NCI-H1436 (cell line): ENCODE measurements at regions not wholly inside any gene's neighbourhood (a gene's known extent, or its start where the extent isn't known, plus 50 kb on each side); places are given as distances from the start of the nearest gene placed in this dataset.

Experiments used
- DNase-seq: peaks from one replicate; lab custom pipeline; 2025; lab: John Stamatoyannopoulos, UW

GRCh38 chr21:16072737-16073136 is 343.0 kb downstream of the USP25 start:
- no peak for DNase-seq

GRCh38 chr21:16073586-16073985 is 343.8 kb downstream of the USP25 start:
- no peak for DNase-seq

- no peak for DNase-seq
Measured at GRCh38 chr21:16074950-16075489, 345.2 kb downstream of the USP25 start.

DNA sequence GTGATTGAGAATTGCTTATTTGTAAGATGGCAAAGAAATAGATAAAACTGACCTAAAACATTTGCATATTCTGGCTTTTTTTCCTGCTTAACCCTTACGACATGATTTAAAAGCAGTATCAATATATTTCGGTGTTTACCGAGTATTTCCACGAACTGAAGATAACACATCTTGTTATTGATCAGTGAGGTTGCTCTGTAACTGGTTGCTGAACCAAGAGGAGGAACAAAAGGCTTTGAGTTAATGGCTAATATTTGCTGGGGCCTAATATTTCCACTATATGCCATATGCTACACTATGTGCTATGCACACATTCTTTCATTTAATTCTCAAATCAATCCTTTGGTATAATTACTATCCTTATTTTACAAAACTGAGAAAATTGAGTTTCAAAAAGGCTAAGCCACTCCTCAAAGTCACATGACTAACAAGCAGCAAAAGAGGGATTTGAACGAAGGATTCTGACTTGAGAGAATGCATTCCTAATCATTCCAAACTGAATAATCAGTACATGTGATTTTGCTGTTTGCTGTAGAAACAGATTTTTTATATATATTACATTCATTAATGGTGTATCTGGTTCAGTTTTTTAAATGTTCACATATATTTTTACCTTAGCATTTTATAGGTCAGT is 346.0 kb downstream of the USP25 start:
- DNase-seq, result no peak

- DNase-seq, result no peak
Measured at GRCh38 chr21:16076465-16076864, 346.7 kb downstream of the USP25 start.

DNA sequence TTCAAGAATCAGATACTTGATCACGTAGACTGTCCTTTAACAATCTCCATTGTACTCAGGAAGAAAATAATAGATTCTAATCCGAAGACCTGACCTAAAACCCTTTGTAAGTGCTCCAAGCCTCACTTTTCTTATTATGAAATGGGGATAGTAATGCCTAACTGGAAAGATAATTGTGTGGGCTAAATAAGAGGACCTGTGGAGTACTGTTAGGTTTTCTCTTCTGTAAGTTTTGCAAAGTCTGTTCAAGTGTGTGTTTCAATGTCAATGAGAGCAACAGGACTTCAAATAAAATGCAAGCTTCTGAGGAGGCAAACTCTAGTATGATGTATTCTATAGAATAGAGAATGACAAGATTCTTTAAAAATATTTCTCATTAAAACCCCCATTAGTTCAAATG is 348.6 kb downstream of the USP25 start:
- DNase-seq, result no peak

- DNase-seq, result no peak
Measured at GRCh38 chr21:16079830-16080229, 350.0 kb downstream of the USP25 start.

GRCh38 chr21:16081304-16081703 is 351.5 kb downstream of the USP25 start:
- DNase-seq, result no peak

- DNase-seq, result peak; percentile 8
Measured at GRCh38 chr21:16082038-16082816, 352.4 kb downstream of the USP25 start.

DNA sequence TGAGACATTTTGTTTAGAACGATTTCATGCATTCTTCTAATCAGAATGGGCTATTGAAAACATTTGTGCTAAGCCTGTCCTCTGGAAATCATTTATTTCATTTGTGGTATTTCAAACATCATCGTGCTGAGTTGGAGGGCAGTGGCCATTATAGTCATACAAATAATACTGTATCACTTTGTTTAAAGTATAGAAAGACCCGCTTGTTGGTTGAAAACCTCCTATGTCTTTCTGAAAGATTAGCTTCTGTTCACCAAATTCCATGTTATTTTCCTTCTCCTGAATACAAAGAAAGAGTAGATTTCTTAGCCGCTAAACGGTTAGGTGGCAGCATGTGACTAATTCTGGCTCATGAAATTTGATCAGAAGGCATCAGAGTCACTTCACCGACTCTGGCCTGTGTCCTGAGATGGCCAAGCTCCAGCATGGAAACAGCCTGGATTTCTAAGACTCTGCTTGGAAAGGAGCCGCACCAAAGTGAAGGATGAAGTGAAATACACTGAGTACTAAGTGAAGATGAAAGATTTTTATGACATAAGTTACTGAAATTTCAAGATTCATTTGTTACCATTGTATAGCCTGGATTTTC is 355.1 kb downstream of the USP25 start:
- no peak for DNase-seq

DNA sequence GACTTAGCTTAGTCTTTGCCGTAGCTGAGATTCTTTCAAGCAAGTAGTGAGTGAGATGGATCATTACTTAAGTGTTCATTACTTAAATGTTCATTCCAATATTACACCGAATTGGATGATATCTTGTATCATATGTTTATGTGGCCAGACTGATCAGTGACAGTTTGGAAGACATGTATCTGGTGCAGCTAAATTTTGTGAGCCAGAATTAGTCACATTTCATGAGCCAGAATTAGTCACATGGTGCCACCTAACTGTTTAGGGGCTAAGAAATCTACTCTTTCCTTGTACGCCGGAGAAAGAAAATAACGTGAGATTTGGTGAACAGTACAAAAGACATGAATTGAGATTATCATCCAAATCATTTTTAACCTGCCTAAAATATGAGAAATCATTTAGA is 355.6 kb downstream of the USP25 start:
- no peak for DNase-seq

DNA sequence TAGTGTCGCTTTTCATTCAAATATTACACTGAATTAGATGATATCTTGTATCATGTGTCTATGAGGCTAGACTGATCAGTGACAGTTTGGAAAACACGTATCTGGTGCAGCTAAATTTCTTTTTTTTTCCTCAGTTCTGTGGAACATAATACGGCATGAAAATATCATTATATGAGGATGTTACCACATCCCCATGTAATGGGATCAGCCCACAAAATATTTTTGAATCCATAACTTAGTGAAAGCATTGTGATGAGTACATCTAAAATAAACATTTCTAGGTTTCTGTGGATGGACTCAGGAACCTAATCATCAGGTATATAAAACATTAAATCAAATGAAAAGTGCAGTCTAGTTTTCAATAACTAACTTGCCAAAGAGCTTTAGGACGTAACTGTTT is 356.3 kb downstream of the USP25 start:
- DNase-seq, result no peak

DNA sequence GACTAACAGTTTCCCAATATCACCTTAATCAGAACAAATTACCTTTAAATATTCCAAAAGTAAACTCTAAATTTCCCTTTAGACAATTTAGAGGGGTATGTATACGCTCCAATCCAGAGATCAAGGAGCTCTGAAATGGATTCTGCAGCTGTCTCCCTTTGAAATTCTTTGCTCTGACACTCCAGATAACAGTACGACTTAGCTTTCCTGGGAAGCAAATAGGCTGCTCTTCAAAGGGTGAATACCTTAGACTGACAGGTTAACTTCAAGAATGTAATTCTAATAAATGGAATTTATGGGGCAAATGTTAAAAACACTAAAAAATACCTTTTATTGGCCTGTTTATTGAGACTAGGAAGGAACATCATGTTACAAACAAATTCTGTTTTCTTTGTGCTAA is 357.2 kb downstream of the USP25 start:
- no peak for DNase-seq

DNA sequence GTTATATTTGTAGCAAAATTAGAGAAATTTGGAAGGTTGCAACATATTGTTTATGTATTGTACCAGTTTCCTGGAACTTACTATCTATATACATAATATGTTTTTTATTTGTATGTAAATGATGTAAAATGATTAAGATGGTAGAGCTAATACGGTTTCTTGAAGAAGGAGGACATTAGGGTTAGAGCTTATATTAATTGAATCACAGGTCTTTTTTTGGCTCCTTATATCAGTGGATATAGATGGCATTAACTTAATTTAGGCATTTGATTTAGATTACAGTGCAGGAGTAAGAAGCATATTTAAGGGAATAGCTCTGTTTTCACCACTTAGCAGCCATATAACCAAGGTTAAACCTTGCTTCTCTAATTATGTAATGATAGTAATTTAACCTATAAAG is 357.7 kb downstream of the USP25 start:
- no peak for DNase-seq

DNA sequence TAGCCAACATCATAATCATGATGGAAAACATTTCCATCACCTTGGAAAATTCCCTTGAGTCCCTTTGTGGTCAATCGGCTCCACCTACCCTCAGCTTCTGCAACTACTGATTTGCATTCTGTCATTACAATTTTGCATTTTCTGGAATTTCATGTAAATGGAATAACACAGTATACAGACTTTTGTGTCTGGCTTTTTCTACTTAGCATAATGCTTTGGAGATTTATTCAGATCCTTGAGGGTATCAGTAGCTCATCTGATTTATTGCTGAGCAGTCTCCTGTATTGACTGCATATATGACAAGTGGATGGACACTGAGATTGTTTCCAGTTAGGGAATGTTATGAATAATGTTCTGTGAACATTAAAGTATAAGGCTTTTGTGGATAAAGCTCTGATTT is 358.3 kb downstream of the USP25 start:
- DNase-seq, result no peak

GRCh38 chr21:16095005-16095404 is 365.2 kb downstream of the USP25 start:
- no peak for DNase-seq

DNA sequence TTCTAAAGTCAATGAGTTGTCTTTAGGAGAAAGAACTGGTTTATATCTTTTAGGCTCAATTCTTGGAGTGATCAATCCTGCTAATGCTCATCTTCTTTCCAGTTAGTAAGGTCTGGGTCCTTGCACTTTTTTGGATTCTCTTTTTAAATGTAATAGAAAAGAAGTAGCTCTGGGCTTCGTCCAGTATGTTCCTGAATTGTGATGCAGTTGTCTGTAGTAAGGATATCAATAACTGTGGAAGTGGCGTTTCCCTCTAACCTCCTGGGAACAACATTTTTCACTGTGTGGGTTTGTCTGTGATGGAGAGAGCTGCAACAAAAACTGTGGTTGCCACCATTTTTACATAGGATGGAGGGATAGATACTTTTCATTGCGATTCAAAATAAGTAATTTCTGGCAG is 367.2 kb downstream of the USP25 start:
- no peak for DNase-seq

- DNase-seq, result no peak
Measured at GRCh38 chr21:16102113-16102512, 372.3 kb downstream of the USP25 start.

DNA sequence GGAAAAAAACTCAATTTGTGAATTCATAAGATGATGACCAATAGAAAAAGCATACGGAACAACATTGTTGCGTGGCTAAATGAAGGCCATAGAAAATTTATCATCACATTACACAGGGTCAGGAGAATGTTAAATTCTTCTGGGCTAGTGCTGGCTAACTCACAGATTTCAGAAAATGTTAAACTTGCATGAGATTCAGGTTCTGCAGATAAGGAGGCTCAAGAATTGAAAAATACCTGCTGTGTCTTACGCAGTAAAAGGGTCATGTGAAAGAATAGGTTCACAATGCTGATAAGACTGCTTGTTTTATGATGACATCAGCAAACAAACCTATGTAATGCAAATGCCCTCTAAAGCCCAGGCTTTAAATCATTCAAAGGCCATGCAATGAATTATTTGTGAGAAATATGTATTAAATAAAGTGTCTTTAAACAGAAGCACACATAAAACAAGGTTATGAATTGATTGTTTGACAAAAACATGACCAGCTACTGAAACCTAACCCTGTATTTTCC is 378.8 kb downstream of the USP25 start:
- no peak for DNase-seq

- no peak for DNase-seq
Measured at GRCh38 chr21:16113052-16113715, 383.4 kb downstream of the USP25 start.

- no peak for DNase-seq
Measured at GRCh38 chr21:16115461-16115860, 385.7 kb downstream of the USP25 start.

GRCh38 chr21:16116069-16116468 is 386.3 kb downstream of the USP25 start:
- DNase-seq, result no peak
